Ascending aorta (tissue), 2 donors: ENCODE measurements at regions not wholly inside any gene's neighbourhood (a gene's known extent, or its start where the extent isn't known, plus 50 kb on each side); places are given as distances from the start of the nearest gene placed in this dataset.
A peak's percentile ranks its signal among the peaks of the same experiment; 100 is the strongest.

Experiments
- DNase-seq, 2 donors: peaks; one replicate each; pipeline ENCODE4 v3.0.0-alpha.2; 2019; ENCODE audit warnings: low spot score in 2 of 2
- H3K27ac ChIP-seq, 2 donors: fragments of 200-600 bp; sonication (generic); one replicate each; pipeline ENCODE4 v1.5.1; 2016 to 2017; ENCODE audit warnings: mild to moderate bottlenecking in 1 of 2
- H3K27me3 ChIP-seq: fragments of 200-600 bp; sonication (generic); one replicate; pipeline ENCODE4 v1.5.1; 2017
- H3K36me3 ChIP-seq, 2 donors: fragments of 200-600 bp; sonication (generic); one replicate each; pipeline ENCODE4 v1.5.1; 2016
- H3K4me1 ChIP-seq, 2 donors: fragments of 200-600 bp; sonication (generic); one replicate each; pipeline ENCODE4 v1.5.1; 2016 to 2017; ENCODE audit warnings: mild to moderate bottlenecking in 1 of 2
- H3K4me3 ChIP-seq, 2 donors: fragments of 200-600 bp; sonication (generic); one replicate each; pipeline ENCODE4 v1.5.1; 2016 to 2017; ENCODE audit warnings: mild to moderate bottlenecking in 1 of 2
- H3K9me3 ChIP-seq, 2 donors: fragments of 200-600 bp; sonication (generic); one replicate each; pipeline ENCODE4 v1.5.1; 2016
- intact Hi-C: fragments of 100-400 bp; cut with DNase I; formaldehyde crosslinking; loops from one replicate; pipeline ENCODE4 v1.15.1; 2023
- TF ChIP-seq, protein P1 (sequence below), 3 experiments: fragments of 200-600 bp in 2 of 3; fragments of 450-650 bp in 1 of 3; sonication (generic) in 2 of 3; IDR thresholded peaks; one replicate each; pipeline ENCODE4 v1.5.1; 2016 to 2019; ENCODE audit warnings: antibody characterized with exemption in 3 of 3, mild to moderate bottlenecking in 1 of 3, moderate library complexity in 1 of 3

DNA sequence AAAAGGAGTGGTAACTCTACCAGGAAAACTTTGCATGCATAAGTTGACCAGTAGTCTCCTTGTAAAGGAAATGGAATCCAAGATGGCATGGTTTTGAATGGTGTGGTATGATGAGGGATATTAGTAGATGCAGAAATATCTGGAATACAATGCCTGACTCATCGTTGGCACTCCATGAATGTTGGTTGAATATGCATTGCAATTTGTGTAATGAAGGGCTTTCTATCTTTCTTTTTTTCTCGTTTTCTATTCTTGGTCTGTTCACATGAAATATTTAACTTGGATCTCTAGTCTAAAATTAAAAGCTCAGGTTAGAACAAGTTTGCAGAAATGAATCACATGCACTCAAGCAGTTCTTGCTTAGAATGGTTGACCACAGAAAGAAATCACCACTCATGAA is 195.3 kb upstream of the ADRA1D start:
- TF ChIP-seq, protein P1, sequence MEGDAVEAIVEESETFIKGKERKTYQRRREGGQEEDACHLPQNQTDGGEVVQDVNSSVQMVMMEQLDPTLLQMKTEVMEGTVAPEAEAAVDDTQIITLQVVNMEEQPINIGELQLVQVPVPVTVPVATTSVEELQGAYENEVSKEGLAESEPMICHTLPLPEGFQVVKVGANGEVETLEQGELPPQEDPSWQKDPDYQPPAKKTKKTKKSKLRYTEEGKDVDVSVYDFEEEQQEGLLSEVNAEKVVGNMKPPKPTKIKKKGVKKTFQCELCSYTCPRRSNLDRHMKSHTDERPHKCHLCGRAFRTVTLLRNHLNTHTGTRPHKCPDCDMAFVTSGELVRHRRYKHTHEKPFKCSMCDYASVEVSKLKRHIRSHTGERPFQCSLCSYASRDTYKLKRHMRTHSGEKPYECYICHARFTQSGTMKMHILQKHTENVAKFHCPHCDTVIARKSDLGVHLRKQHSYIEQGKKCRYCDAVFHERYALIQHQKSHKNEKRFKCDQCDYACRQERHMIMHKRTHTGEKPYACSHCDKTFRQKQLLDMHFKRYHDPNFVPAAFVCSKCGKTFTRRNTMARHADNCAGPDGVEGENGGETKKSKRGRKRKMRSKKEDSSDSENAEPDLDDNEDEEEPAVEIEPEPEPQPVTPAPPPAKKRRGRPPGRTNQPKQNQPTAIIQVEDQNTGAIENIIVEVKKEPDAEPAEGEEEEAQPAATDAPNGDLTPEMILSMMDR (IDR thresholded peaks at IDR 0.05), result no peak
- Histone ChIP-seq H3K36me3 (no peaks in the 10 kb centered on the region), H3K27me3 (no peaks in the 10 kb centered on the region), H3K4me1 (peaks cover 9 to 34% of the 10 kb centered on the region in 2 donors), H3K9me3 (no peaks in the 10 kb centered on the region), H3K4me3 (no peak overlapping the region), H3K27ac (peak overlapping the region; percentile 58 to 73)
- no peak for DNase-seq
- intact Hi-C loops, result loop anchor here (5.0 kb wide), 2 partner anchors 147 to 217 kb away; no protein-coding TSS in a partner anchor

DNA sequence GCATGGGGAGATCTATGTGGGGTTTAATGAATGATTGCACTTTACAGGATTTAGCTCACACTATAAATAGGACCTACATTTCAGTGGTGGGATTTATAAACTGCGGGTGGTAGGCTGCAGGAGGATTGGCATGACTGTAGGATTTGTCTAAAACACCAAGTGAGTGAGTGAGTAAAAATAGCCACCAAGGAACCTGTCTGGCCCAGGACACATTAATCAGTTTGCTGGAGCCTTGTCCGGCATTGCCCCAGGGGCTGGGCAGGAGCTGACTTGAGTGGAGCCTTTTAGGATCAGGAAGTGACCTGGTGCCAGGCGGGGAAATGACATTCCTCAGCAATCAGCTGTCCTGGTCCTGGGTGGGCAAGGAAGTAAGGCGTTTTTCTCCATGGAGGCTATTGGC is 193.9 kb upstream of the ADRA1D start:
- intact Hi-C loops, result loop anchor here (5.0 kb wide), 2 partner anchors 146 to 216 kb away; no protein-coding TSS in a partner anchor
- DNase-seq, result peak in 1 of 2 donors; percentile 79
- Histone ChIP-seq H3K9me3 (no peaks in the 10 kb centered on the region), H3K27ac (peak overlapping the region; percentile 58 to 73), H3K27me3 (no peaks in the 10 kb centered on the region), H3K36me3 (no peaks in the 10 kb centered on the region), H3K4me3 (no peak overlapping the region), H3K4me1 (peaks cover 9 to 34% of the 10 kb centered on the region in 2 donors)
- TF ChIP-seq, protein P1 (IDR thresholded peaks at IDR 0.05), result no peak

DNA sequence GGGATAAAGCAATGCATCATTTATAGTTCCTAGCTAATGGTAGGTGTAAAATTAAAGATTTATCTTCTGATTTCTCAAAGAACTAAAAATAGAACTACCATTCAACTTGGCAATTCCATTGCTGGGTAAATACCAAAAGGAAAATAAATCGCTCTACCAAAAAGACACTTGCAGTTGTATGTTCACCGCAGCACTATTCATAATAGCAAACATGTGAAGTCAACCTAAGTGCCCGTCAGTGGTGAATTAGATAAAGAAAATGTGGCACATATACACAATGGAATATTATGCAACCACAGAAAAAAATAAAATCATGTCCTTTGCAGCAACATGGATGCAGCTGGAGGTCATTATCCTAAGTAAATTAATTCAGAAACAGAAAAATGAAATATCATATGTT is 192.8 kb upstream of the ADRA1D start:
- Histone ChIP-seq H3K27me3 (no peaks in the 10 kb centered on the region), H3K4me3 (no peak overlapping the region), H3K9me3 (no peaks in the 10 kb centered on the region), H3K4me1 (peaks cover 9 to 34% of the 10 kb centered on the region in 2 donors), H3K36me3 (no peaks in the 10 kb centered on the region), H3K27ac (peak overlapping the region in 1 of 2 donors; percentile 73)
- DNase-seq, result no peak
- TF ChIP-seq, protein P1 (IDR thresholded peaks at IDR 0.05), result no peak
- intact Hi-C loops, result loop anchor here (5.0 kb wide), 2 partner anchors 145 to 215 kb away; no protein-coding TSS in a partner anchor

DNA sequence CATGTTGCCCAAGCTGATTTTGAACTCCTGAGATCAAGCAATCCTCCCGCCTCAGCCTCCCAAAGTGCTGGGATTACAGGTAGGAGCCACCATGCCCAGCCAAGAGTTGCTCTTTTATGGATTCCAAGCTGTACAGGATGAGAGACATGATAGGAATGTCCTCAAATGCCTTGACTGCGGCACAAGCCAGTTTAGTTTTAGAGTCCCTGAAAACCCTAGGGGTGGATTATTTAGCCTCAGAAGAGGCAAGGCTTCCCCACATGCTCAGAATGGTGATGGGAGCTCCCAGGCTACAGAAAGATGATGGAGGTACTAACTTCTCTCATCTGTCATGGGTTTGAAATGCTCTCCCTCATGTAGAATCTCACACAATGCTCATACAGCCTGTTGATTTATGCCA is 192.1 kb upstream of the ADRA1D start:
- H3K36me3 ChIP-seq, result no peaks in the 10 kb centered on the region
- DNase-seq, result no peak
- TF ChIP-seq, protein P1 (IDR thresholded peaks at IDR 0.05), result no peak
- H3K27me3 ChIP-seq, result no peaks in the 10 kb centered on the region
- peak overlapping the region in 1 of 2 donors; percentile 2 for H3K27ac ChIP-seq
- peaks cover 9 to 33% of the 10 kb centered on the region in 2 donors for H3K4me1 ChIP-seq
- intact Hi-C loops, result loop anchor here (5.0 kb wide), 2 partner anchors 144 to 214 kb away; no protein-coding TSS in a partner anchor
- H3K4me3 ChIP-seq, result no peak overlapping the region
- no peaks in the 10 kb centered on the region for H3K9me3 ChIP-seq

DNA sequence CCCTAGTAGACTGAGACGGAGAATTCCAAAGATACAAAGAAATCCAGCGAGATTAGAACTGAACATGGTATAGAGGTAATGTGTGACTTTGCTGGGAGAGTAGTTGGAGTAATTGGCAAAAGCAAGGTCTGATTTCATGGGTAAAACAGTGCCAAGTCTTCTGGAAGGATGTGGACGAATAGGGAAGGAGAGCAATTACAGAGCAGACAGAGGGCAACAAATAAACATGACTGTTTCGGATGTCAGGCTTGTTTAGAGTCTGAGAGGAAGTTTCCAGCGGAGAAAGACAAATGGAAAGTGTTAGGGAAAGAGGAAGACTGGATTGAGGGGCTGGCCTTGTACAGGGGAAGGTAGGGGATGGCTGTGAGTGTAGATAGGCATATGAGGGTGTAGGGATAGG is 190.4 kb upstream of the ADRA1D start:
- no peaks in the 10 kb centered on the region for H3K36me3 ChIP-seq
- intact Hi-C loops, result loop anchor here (5.0 kb wide), 1 partner anchor 48 kb away; no protein-coding TSS in a partner anchor
- TF ChIP-seq, protein P1 (IDR thresholded peaks at IDR 0.05), result no peak
- no peak overlapping the region for H3K27ac ChIP-seq
- H3K27me3 ChIP-seq, result no peaks in the 10 kb centered on the region
- H3K9me3 ChIP-seq, result no peaks in the 10 kb centered on the region
- no peak for DNase-seq
- H3K4me3 ChIP-seq, result no peak overlapping the region
- H3K4me1 ChIP-seq, result peaks cover 0 to 17% of the 10 kb centered on the region in 2 donors
